ENCODE measurements at regions not wholly inside any gene's neighbourhood (a gene's known extent, or its start where the extent isn't known, plus 50 kb on each side); places are given as distances from the start of the nearest gene placed in this dataset.

- Histone ChIP-seq H3K4me2 (ENCODE audit: low read length) (no peak overlapping the region), H3K27me3 (ENCODE audit: insufficient read depth, low read length) (no peaks in the 10 kb centered on the region), H3K4me3 (replicated peaks in 1 of 2; ENCODE audit: low read depth in 1 of 2, low read length in 2 of 2) (no peak overlapping the region), H4K20me1 (ENCODE audit: insufficient read depth) (no peaks in the 10 kb centered on the region), H2AFZ (ENCODE audit: low read depth, low read length, poor library complexity, severe bottlenecking) (no peak overlapping the region), H3K9me3 (ENCODE audit: control insufficient read depth in 1 of 2, insufficient read depth in 1 of 2, low read depth in 1 of 2, low read length in 2 of 2) (no peaks in the 10 kb centered on the region), H3K27ac (ENCODE audit: low read depth, low read length) (no peak overlapping the region), H3K36me3 (ENCODE audit: control insufficient read depth in 1 of 2, insufficient read depth in 2 of 2, low read length in 2 of 2) (no peaks in the 10 kb centered on the region), H3K9ac (ENCODE audit: low read length) (no peak overlapping the region), H3K9me2 (ENCODE audit: insufficient read depth) (no peaks in the 10 kb centered on the region), H3K79me2 (ENCODE audit: insufficient read depth, low read length) (no peaks in the 10 kb centered on the region), H3K4me1 (ENCODE audit: control insufficient read depth in 1 of 2, insufficient read depth in 2 of 2, low read length in 2 of 2) (no peaks in the 10 kb centered on the region)
- ChIA-PET POLR2A (no interaction called here), RAD21 (ENCODE audit: low non-redundant PET in 1 of 2, low total read pairs in 2 of 2, uncharacterized antibody in 2 of 2, unreplicated experiment in 2 of 2) (no interaction called here), CTCF (no interaction called here)
- intact Hi-C loops (cut with micrococcal nuclease) = no loop called here
- BruUV-seq (replicated peaks) = no TSS peak
- DNase-seq (ENCODE audit: low read depth, low spot score) = no peak
- ATAC-seq = no peak
- TF ChIP-seq, protein P1, sequence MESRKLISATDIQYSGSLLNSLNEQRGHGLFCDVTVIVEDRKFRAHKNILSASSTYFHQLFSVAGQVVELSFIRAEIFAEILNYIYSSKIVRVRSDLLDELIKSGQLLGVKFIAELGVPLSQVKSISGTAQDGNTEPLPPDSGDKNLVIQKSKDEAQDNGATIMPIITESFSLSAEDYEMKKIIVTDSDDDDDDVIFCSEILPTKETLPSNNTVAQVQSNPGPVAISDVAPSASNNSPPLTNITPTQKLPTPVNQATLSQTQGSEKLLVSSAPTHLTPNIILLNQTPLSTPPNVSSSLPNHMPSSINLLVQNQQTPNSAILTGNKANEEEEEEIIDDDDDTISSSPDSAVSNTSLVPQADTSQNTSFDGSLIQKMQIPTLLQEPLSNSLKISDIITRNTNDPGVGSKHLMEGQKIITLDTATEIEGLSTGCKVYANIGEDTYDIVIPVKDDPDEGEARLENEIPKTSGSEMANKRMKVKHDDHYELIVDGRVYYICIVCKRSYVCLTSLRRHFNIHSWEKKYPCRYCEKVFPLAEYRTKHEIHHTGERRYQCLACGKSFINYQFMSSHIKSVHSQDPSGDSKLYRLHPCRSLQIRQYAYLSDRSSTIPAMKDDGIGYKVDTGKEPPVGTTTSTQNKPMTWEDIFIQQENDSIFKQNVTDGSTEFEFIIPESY (IDR thresholded peaks at IDR 0.05; ENCODE audit: extremely low read depth, insufficient replicate concordance, low read length) = no peak
- TF ChIP-seq TCF7L2 (IDR thresholded peaks at IDR 0.05; ENCODE audit: borderline replicate concordance, extremely low read depth, insufficient read depth, insufficient read length) (no peak), CEBPB (IDR thresholded peaks at IDR 0.05; ENCODE audit: low read depth) (no peak), SP1 (IDR thresholded peaks at IDR 0.05; ENCODE audit: low read depth) (no peak), ELF1 (IDR thresholded peaks at IDR 0.05; ENCODE audit: borderline replicate concordance, low read depth) (no peak), YY1 (IDR thresholded peaks at IDR 0.05; ENCODE audit: extremely low read depth, insufficient replicate concordance, low read depth, low read length) (no peak), ATF3 (IDR thresholded peaks at IDR 0.05) (no peak), FOSL1 (IDR thresholded peaks at IDR 0.05; ENCODE audit: low read depth) (no peak), POLR2A (IDR thresholded peaks at IDR 0.05; ENCODE audit: borderline replicate concordance, extremely low read depth, insufficient read depth, insufficient read length) (no peak), POLR2AphosphoS5 (IDR thresholded peaks at IDR 0.05; ENCODE audit: low read depth, low read length) (no peak), RAD21 (IDR thresholded peaks at IDR 0.05; ENCODE audit: low read depth) (no peak)
These were observed 229.2 kb upstream of the ARGLU1 start for GRCh38 chr13:106797081-106797640.
